ENCODE measurements at regions not wholly inside any gene's neighbourhood (a gene's known extent, or its start where the extent isn't known, plus 50 kb on each side); places are given as distances from the start of the nearest gene placed in this dataset.

DNA sequence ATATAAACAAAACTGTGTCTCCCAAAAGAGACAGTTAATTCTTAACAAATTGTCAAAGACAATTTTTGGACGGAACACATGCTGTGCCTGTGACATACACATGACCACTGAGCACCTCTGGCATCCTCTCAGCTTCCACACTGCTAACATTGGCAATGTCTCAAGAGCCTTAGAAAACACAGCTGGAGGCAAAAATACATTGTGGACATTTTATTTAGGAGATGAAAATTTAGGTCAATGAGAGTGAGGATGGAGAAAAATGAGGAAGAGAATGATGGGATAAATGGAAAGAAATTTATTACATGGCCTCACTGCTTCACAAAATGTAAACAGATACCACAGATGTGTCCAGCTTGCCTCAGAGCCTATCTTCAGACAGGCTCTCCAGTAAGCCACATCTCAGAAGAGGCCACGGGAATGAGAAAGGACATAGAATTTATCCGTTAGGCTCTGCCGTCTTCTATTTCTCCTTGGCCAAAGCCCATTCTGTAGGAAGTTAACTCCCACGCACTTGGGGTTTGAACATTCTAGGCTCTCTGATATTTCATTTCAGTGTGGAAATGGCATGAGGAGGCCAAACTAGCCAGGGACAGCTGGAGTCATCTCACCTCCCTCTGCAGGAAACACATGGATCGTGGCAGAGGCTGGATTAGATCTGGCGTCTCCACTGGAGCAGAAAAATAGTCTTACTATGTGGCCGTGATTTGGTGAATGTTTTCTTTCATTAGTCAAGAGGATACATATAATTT, 519.4 kb upstream of the DSEL start:
- H3K9me3 ChIP-seq (ENCODE audit: control insufficient read depth in 4 of 4, insufficient read depth in 3 of 4, low read length in 3 of 4), result no peaks in the 10 kb centered on the region
- no peak overlapping the region for H3K27ac ChIP-seq (ENCODE audit: low read depth in 1 of 2, low read length in 1 of 2)
- H3K4me3 ChIP-seq, result no peak overlapping the region
- TF ChIP-seq, protein P1, sequence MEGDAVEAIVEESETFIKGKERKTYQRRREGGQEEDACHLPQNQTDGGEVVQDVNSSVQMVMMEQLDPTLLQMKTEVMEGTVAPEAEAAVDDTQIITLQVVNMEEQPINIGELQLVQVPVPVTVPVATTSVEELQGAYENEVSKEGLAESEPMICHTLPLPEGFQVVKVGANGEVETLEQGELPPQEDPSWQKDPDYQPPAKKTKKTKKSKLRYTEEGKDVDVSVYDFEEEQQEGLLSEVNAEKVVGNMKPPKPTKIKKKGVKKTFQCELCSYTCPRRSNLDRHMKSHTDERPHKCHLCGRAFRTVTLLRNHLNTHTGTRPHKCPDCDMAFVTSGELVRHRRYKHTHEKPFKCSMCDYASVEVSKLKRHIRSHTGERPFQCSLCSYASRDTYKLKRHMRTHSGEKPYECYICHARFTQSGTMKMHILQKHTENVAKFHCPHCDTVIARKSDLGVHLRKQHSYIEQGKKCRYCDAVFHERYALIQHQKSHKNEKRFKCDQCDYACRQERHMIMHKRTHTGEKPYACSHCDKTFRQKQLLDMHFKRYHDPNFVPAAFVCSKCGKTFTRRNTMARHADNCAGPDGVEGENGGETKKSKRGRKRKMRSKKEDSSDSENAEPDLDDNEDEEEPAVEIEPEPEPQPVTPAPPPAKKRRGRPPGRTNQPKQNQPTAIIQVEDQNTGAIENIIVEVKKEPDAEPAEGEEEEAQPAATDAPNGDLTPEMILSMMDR (IDR thresholded peaks at IDR 0.05; ENCODE audit: control extremely low read depth, extremely low read depth), result no peak
- no peaks in the 10 kb centered on the region for H3K36me3 ChIP-seq (ENCODE audit: control insufficient read depth in 4 of 4, insufficient read depth in 4 of 4, low read length in 4 of 4)
- DNase-seq (peak; percentile 69 to 93 (median 90)), ATAC-seq (ENCODE audit: insufficient read depth, low FRiP score) (no peak)
- peaks cover 0 to 8% (median 0%) of the 10 kb centered on the region in 5 donors for H3K4me1 ChIP-seq (ENCODE audit: control insufficient read depth in 5 of 5, insufficient read depth in 5 of 5, low read length in 5 of 5)
- H3K27me3 ChIP-seq (ENCODE audit: control insufficient read depth in 3 of 3, insufficient read depth in 3 of 3, low read length in 2 of 3), result no peaks in the 10 kb centered on the region
- 66 to 73% methylated on average over 8 of the region's 8 CpGs for WGBS, 2 donors
- no peak overlapping the region for H3K9ac ChIP-seq (ENCODE audit: insufficient read depth in 1 of 2, low read length in 2 of 2)

DNA sequence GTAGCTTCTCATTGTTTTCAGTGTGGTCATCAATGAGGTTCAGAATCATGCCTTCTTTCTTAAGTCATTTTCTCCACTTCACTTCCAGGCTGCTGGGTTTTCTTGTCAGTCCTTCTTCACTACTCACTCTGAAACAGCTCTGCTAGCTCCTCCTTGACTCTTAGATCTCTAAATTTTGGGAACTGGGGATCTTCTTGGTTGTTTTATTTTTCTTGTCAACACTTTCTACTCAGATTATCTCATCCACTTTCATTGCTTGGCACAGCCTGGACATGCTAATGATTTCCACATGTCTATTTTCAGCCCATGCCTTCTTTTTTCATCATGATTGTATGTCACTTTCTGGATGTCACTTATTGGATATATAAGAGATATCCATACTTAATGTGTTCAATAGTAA, 517.8 kb upstream of the DSEL start:
- Histone ChIP-seq H3K36me3 (ENCODE audit: control insufficient read depth in 4 of 4, insufficient read depth in 4 of 4, low read length in 4 of 4) (no peaks in the 10 kb centered on the region), H3K4me1 (ENCODE audit: control insufficient read depth in 5 of 5, insufficient read depth in 5 of 5, low read length in 5 of 5) (peaks cover 0 to 8% (median 0%) of the 10 kb centered on the region in 5 donors), H3K27me3 (ENCODE audit: control insufficient read depth in 3 of 3, insufficient read depth in 3 of 3, low read length in 2 of 3) (no peaks in the 10 kb centered on the region), H3K9ac (ENCODE audit: insufficient read depth in 1 of 2, low read length in 2 of 2) (no peak overlapping the region), H3K9me3 (ENCODE audit: control insufficient read depth in 4 of 4, insufficient read depth in 3 of 4, low read length in 3 of 4) (no peaks in the 10 kb centered on the region), H3K27ac (ENCODE audit: low read depth in 1 of 2, low read length in 1 of 2) (no peak overlapping the region), H3K4me3 (no peak overlapping the region)
- TF ChIP-seq, protein P1 (IDR thresholded peaks at IDR 0.05; ENCODE audit: control extremely low read depth, extremely low read depth), result no peak
- peak in 2 of 3 donors; percentile 42 to 54 for DNase-seq
- ATAC-seq (ENCODE audit: insufficient read depth, low FRiP score), result no peak

DNA sequence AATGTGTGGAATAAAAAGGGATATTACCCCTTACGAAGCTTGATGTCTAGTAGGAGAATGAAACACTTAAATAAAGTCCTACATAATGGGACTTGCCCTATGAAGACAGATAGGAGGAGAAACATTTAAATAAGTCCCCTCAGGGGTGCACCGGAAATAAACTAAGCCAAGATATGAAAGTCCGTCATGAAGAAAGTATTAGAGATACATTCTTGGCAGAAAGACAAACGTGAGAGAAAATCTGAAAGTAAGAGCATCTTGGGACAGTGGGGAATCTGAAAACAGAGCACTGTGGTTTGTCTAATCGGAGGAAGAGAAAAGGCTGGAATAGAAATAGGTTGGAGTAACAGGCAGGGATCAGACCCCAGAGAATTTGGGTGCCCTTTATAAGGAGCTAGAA, 516.9 kb upstream of the DSEL start:
- DNase-seq, result no peak
- no peak overlapping the region for H3K27ac ChIP-seq (ENCODE audit: low read depth in 1 of 2, low read length in 1 of 2)
- TF ChIP-seq, protein P1 (IDR thresholded peaks at IDR 0.05; ENCODE audit: control extremely low read depth, extremely low read depth), result no peak
- H3K27me3 ChIP-seq (ENCODE audit: control insufficient read depth in 3 of 3, insufficient read depth in 3 of 3, low read length in 2 of 3), result no peaks in the 10 kb centered on the region
- WGBS, 2 donors, result 65 to 74% methylated on average over 5 of the region's 5 CpGs
- no peak overlapping the region for H3K4me3 ChIP-seq
- peaks cover 0 to 8% (median 0%) of the 10 kb centered on the region in 5 donors for H3K4me1 ChIP-seq (ENCODE audit: control insufficient read depth in 5 of 5, insufficient read depth in 5 of 5, low read length in 5 of 5)
- ATAC-seq (ENCODE audit: insufficient read depth, low FRiP score), result no peak
- H3K9me3 ChIP-seq (ENCODE audit: control insufficient read depth in 4 of 4, insufficient read depth in 3 of 4, low read length in 3 of 4), result no peaks in the 10 kb centered on the region
- no peak overlapping the region for H3K9ac ChIP-seq (ENCODE audit: insufficient read depth in 1 of 2, low read length in 2 of 2)
- H3K36me3 ChIP-seq (ENCODE audit: control insufficient read depth in 4 of 4, insufficient read depth in 4 of 4, low read length in 4 of 4), result no peaks in the 10 kb centered on the region

DNA sequence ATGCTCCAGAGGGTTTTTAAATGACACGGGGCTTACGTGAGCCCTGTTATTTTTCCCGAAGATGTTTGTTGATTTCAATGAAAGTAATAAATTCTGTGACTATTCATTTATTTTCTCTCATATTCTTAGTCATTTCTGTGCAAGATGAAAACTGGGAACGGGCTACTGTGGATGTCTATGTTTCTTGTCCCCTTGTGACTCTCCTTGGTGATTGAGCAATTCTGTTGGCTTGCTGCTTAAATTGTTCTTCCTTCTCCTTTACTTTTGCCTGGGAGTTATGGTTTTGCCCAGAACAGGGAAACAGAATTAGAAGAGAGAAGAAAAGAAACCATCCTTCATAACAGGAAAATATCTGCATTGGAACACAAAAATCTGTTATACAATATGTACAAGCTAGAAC, 508.2 kb upstream of the DSEL start:
- no peak overlapping the region for H3K9ac ChIP-seq (ENCODE audit: insufficient read depth in 1 of 2, low read length in 2 of 2)

More for the DNA sequence above, 508.2 kb upstream of the DSEL start:
- H3K27me3 ChIP-seq (ENCODE audit: control insufficient read depth in 3 of 3, insufficient read depth in 3 of 3, low read length in 2 of 3), result no peaks in the 10 kb centered on the region
- H3K27ac ChIP-seq (ENCODE audit: low read depth in 1 of 2, low read length in 1 of 2), result no peak overlapping the region
- TF ChIP-seq, protein P1 (IDR thresholded peaks at IDR 0.05; ENCODE audit: control extremely low read depth, extremely low read depth), result no peak
- DNase-seq, result peak in 1 of 3 donors; percentile 36
- ATAC-seq (ENCODE audit: insufficient read depth, low FRiP score), result no peak
- H3K4me1 ChIP-seq (ENCODE audit: control insufficient read depth in 5 of 5, insufficient read depth in 5 of 5, low read length in 5 of 5), result no peaks in the 10 kb centered on the region
- no peaks in the 10 kb centered on the region for H3K9me3 ChIP-seq (ENCODE audit: control insufficient read depth in 4 of 4, insufficient read depth in 3 of 4, low read length in 3 of 4)
- WGBS, 2 donors, result 78 to 82% methylated on average over 4 of the region's 4 CpGs
- H3K4me3 ChIP-seq, result no peak overlapping the region
- H3K36me3 ChIP-seq (ENCODE audit: control insufficient read depth in 4 of 4, insufficient read depth in 4 of 4, low read length in 4 of 4), result no peaks in the 10 kb centered on the region

Measured in lung (tissue), 11 donors.